ENCODE measurements at regions not wholly inside any gene's neighbourhood (a gene's known extent, or its start where the extent isn't known, plus 50 kb on each side); places are given as distances from the start of the nearest gene placed in this dataset.
"Not testable (repeated sequence)": the region's sequence is repeated elsewhere in the genome, so short reads cannot be mapped to it uniquely, and the experiment has no call there.

DNA sequence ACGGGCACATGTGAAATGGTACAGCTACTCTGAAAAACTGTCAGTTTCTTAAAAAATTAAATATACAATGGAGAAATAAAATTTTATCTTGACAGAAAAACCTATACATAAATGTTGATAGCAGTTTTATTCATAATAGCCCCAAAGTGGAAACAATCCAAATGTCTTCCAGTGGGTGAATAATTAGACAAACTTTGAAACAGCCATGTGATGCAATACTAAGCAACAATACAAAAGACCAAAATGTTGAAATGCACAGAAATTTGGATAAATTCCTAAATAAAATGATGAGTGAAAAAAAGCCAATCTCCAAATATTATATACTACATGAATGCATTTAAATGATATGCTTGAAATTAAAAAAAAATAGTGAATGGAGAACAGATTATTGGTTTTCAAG lies 523.1 kb downstream of the HTR1B start:
- Histone ChIP-seq H3K4me3 (no peak overlapping the region), H3K9me3 (peaks cover 0 to 17% (median 12%) of the 10 kb centered on the region in 4 donors), H3K4me1 (no peaks in the 10 kb centered on the region), H3K36me3 (no peaks in the 10 kb centered on the region), H3K27ac (no peak overlapping the region), H3K27me3 (no peaks in the 10 kb centered on the region)
- DNase-seq: no peak
- TF ChIP-seq, protein P1, sequence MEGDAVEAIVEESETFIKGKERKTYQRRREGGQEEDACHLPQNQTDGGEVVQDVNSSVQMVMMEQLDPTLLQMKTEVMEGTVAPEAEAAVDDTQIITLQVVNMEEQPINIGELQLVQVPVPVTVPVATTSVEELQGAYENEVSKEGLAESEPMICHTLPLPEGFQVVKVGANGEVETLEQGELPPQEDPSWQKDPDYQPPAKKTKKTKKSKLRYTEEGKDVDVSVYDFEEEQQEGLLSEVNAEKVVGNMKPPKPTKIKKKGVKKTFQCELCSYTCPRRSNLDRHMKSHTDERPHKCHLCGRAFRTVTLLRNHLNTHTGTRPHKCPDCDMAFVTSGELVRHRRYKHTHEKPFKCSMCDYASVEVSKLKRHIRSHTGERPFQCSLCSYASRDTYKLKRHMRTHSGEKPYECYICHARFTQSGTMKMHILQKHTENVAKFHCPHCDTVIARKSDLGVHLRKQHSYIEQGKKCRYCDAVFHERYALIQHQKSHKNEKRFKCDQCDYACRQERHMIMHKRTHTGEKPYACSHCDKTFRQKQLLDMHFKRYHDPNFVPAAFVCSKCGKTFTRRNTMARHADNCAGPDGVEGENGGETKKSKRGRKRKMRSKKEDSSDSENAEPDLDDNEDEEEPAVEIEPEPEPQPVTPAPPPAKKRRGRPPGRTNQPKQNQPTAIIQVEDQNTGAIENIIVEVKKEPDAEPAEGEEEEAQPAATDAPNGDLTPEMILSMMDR (IDR thresholded peaks at IDR 0.05): no peak
- no peak for TF ChIP-seq POLR2A (IDR thresholded peaks at IDR 0.05)
- TF ChIP-seq POLR2AphosphoS5 (IDR thresholded peaks at IDR 0.05): no peak
- no peak for TF ChIP-seq EP300 (IDR thresholded peaks at IDR 0.05)
- WGBS, 5 donors: 63 to 76% (median 65%) methylated on average over 1 of the region's 1 CpG
- intact Hi-C loops (cut with DNase I; ENCODE audit: low total_unique reads): no loop called here

DNA sequence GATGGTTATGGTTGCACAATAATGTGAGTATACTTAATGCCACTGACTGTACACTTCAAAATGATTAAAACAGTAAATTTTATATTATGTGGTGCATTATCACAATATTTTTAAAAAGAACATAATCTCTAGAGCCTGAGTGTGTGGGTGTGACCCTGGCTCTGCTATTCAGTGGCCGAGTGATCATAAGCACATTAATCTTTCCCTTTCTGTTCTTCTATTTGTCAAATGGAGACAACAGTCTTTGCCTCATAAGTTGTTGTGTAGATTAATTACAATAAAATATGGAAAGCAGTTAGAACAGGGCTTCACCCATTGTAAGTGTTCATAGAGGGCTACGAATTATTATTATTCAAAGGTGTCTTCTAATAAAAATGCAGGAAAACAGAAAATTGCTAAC lies 548.6 kb downstream of the HTR1B start:
- Histone ChIP-seq H3K27ac (no peak overlapping the region), H3K4me3 (no peak overlapping the region), H3K4me1 (no peaks in the 10 kb centered on the region), H3K9me3 (no peaks in the 10 kb centered on the region), H3K27me3 (no peaks in the 10 kb centered on the region), H3K36me3 (no peaks in the 10 kb centered on the region)
- WGBS, 5 donors: 58 to 66% (median 60%) methylated on average over 2 of the region's 2 CpGs
- intact Hi-C loops (cut with DNase I; ENCODE audit: low total_unique reads): no loop called here
- no peak for DNase-seq
- TF ChIP-seq, protein P1 (IDR thresholded peaks at IDR 0.05): no peak
- no peak for TF ChIP-seq EP300 (IDR thresholded peaks at IDR 0.05)
- no peak for TF ChIP-seq POLR2AphosphoS5 (IDR thresholded peaks at IDR 0.05)
- no peak for TF ChIP-seq POLR2A (IDR thresholded peaks at IDR 0.05)

DNA sequence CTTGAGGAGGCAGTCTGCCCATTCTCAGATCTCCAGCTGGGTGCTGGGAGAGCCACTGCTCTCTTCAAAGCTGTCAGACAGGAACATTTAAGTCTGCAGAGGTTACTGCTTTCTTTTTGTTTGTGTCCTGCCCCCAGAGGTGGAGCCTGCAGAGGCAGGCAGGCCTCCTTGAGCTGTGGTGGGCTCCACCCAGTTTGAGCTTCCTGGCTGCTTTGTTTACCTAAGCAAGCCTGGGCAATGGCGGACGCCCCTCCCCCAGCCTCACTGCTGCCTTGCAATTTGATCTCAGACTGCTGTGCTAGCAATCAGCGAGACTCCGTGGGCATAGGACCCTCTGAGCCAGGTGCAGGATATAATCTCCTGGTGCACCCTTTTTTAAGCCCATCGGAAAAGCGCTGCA lies 557.8 kb downstream of the HTR1B start:
- intact Hi-C loops (cut with DNase I; ENCODE audit: low total_unique reads); H3K4me3 ChIP-seq; H3K9me3 ChIP-seq; H3K36me3 ChIP-seq; H3K27me3 ChIP-seq; DNase-seq; H3K4me1 ChIP-seq; H3K27ac ChIP-seq: not testable (repeated sequence)
- 76 to 93% (median 85%) methylated on average over 3 to 6 of the region's 6 CpGs for WGBS, 5 donors

GRCh38 chr6:76892542-76892941 lies 570.7 kb downstream of the HTR1B start:
- TF ChIP-seq EP300 (IDR thresholded peaks at IDR 0.05) (no peak), POLR2A (IDR thresholded peaks at IDR 0.05) (no peak), POLR2AphosphoS5 (IDR thresholded peaks at IDR 0.05) (no peak)
- TF ChIP-seq, protein P1 (IDR thresholded peaks at IDR 0.05): no peak
- Histone ChIP-seq H3K27ac (no peak overlapping the region), H3K4me3 (no peak overlapping the region), H3K9me3 (peaks cover 0 to 13% (median 2%) of the 10 kb centered on the region in 4 donors), H3K27me3 (no peaks in the 10 kb centered on the region), H3K36me3 (no peaks in the 10 kb centered on the region), H3K4me1 (no peaks in the 10 kb centered on the region)
- intact Hi-C loops (cut with DNase I; ENCODE audit: low total_unique reads): no loop called here
- no peak for DNase-seq
- WGBS, 5 donors: 46 to 87% (median 71%) methylated on average over 3 of the region's 3 CpGs

DNA sequence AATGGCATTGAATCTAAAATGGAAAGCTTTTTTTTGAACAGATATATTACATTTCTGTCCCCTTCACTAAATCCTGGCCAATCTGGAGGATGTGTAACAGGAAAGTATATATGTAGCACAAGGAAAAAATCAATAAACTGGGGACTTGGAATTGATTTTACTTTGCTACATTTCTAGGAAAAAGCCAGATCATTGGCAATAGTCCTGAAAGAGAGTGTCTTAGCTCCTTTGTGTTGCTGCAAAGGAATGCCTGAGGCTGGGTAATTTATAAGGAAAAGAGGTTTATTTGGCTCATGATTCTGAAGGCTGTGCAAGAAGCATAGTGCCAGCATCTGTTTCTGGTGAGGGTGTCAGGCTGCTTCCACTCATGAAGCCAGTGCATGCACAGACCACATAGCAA lies 574.9 kb downstream of the HTR1B start:
- H3K36me3 ChIP-seq: no peaks in the 10 kb centered on the region
- H3K4me3 ChIP-seq: no peak overlapping the region
- H3K27ac ChIP-seq: no peak overlapping the region
- no peaks in the 10 kb centered on the region for H3K4me1 ChIP-seq
- TF ChIP-seq EP300 (IDR thresholded peaks at IDR 0.05): no peak
- TF ChIP-seq, protein P1 (IDR thresholded peaks at IDR 0.05): no peak
- TF ChIP-seq POLR2AphosphoS5 (IDR thresholded peaks at IDR 0.05): no peak
- no peak for TF ChIP-seq POLR2A (IDR thresholded peaks at IDR 0.05)
- intact Hi-C loops (cut with DNase I; ENCODE audit: low total_unique reads): no loop called here
- H3K9me3 ChIP-seq: no peaks in the 10 kb centered on the region
- DNase-seq: no peak
- no peaks in the 10 kb centered on the region for H3K27me3 ChIP-seq
